ENCODE measurements at regions not wholly inside any gene's neighbourhood (a gene's known extent, or its start where the extent isn't known, plus 50 kb on each side); places are given as distances from the start of the nearest gene placed in this dataset.

DNA sequence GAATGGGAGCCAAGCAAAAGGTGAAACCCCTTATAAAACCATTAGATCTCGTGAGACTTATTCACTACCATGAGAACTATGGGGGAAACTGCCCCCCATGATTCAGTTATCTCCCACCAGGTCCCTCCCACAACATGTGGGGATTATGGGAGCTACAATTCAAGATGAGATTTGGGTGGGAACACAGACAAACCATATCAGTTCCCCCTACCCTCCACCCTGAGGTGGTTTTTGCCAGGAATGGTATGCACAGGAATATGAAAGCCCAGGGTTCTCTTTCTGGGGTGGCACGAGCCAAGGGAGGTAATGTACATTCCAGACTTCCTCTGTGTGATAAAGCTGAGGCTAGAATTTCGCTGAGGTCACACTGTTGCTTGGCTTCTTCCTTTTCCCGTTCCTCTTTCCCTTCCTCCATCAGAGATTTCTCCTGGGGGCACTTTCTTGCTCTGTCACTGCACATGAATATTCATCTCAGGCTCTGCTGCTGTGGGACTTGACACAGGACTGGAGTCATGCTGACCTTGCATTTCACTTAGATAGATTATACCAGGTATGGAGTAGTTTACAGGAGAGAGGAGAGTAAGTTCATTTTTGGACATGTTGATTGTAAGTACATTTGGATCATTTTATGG is 347.0 kb upstream of the MTPN start:
- no peak for DNase-seq (ENCODE audit: extremely low read depth, low read depth)
- TF ChIP-seq, protein P1, sequence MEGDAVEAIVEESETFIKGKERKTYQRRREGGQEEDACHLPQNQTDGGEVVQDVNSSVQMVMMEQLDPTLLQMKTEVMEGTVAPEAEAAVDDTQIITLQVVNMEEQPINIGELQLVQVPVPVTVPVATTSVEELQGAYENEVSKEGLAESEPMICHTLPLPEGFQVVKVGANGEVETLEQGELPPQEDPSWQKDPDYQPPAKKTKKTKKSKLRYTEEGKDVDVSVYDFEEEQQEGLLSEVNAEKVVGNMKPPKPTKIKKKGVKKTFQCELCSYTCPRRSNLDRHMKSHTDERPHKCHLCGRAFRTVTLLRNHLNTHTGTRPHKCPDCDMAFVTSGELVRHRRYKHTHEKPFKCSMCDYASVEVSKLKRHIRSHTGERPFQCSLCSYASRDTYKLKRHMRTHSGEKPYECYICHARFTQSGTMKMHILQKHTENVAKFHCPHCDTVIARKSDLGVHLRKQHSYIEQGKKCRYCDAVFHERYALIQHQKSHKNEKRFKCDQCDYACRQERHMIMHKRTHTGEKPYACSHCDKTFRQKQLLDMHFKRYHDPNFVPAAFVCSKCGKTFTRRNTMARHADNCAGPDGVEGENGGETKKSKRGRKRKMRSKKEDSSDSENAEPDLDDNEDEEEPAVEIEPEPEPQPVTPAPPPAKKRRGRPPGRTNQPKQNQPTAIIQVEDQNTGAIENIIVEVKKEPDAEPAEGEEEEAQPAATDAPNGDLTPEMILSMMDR (IDR thresholded peaks at IDR 0.05; ENCODE audit: low read depth, low read length): no peak

DNA sequence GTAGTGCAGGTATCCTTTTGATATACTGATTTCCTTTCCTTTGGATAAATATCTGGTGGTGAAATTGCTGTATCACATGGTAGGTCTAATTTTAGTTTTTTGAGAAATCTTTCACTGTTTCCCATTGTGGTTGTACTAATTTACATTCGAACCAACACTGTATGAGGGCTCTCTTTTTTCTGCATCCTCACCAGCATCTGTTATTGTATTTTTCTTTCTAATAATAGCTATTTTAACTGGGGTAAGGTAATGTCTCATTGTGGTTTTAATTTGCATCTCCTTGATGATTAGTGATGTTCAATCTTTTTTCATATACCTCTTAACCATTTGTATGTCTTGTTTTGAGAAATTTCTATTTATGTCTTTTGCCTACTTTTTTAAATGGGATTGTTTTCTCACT is 335.4 kb upstream of the MTPN start:
- TF ChIP-seq, protein P1 (IDR thresholded peaks at IDR 0.05; ENCODE audit: low read depth, low read length): no peak
- DNase-seq (ENCODE audit: extremely low read depth, low read depth): no peak

DNA sequence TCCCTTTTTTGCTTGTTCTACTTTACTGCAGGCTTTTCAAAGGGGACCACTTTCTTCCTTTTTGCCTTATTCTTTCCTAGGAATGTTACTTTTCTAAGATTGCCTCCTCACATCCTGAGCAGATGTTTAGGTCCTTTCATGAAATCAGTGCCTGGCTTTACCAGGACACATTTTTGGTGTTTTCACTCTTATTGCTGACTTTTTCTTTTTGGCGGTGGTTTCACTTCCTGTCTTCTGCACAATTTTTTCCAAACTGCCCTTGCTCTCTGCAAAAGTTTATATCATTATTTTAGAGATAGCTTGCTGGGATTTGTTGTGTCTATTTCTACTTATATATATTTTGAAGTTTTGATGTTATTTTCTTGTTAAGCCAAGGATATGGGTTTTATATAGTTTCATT is 332.2 kb upstream of the MTPN start:
- TF ChIP-seq, protein P1 (IDR thresholded peaks at IDR 0.05; ENCODE audit: low read depth, low read length): no peak
- no peak for DNase-seq (ENCODE audit: extremely low read depth, low read depth)

DNA sequence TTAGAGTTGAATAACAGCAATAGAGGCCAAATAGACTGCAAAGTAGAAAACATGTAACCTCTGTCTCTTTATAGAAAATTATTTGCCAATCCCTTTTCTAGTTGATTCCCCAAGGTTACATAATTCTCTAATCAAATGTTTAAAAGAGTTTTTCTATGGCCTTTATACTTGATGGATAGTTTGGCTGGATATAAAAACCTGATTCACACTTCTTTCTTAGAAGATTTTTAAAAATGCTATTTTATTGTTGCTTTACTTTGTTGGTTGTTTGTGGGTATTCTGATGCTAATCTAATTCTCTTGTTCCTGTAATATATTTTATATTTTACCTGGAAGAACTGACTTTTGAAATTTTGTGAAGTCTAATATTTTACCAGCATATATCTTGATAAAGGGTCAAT is 331.1 kb upstream of the MTPN start:
- DNase-seq (ENCODE audit: extremely low read depth, low read depth): no peak
- TF ChIP-seq, protein P1 (IDR thresholded peaks at IDR 0.05; ENCODE audit: low read depth, low read length): no peak

DNA sequence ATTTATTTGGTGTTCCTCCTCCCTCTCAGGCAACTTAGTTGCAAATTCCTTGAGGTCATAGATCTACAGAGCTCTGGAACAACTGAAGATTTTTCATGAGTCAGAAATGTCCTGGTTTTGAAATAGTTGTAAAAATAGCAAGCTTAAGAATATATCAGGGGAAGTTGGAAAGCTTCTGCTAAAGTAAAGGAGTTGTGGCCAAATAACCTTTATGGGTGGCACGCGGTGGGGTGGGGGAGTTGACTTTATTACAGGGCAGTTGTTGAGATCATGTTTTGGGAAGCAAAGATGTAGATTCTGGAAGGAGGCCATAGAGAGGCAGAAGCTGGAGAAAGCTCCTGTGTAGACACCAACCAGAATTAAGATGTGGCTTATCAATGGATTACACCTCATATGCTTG is 326.0 kb upstream of the MTPN start:
- TF ChIP-seq, protein P1 (IDR thresholded peaks at IDR 0.05; ENCODE audit: low read depth, low read length): no peak
- DNase-seq (ENCODE audit: extremely low read depth, low read depth): no peak

DNA sequence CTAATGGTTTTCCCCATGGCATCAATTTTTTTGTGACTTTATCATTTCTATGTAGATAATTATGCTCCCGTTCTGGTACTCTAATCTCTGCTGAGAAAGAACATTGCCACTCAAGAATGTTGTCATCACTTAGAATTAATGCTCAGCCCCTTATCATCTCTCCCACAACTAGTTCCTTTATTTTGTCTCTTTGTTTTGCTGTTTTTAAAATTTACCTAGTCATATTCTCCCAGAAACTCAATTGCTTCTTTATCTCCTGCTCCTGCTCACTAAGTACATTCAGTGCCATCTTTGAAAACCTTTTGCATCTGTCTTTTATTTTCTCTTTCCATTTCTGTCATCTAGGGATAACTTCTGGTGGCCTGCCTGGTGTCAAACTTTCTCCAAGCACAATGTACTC is 324.9 kb upstream of the MTPN start:
- TF ChIP-seq, protein P1 (IDR thresholded peaks at IDR 0.05; ENCODE audit: low read depth, low read length): no peak
- DNase-seq (ENCODE audit: extremely low read depth, low read depth): no peak

DNA sequence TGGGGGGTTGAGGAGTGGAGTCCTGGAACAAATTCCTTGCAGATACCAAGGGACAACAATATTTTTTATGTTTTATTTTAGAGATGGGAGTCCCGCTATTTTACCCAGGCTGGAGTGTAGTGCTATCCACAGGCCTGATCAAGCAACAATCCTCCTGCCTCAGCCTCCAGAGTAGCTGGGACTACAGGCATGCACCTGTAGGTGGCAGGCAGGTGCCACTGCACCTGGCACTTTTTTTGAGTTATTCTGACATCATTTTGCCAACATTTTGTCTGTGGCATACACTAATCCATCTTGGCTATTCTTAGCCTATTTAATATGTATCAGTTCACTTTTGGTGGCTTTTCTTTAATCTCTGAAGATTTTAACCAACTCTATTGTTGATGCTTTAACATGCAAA is 317.8 kb upstream of the MTPN start:
- no peak for DNase-seq (ENCODE audit: extremely low read depth, low read depth)
- TF ChIP-seq, protein P1 (IDR thresholded peaks at IDR 0.05; ENCODE audit: low read depth, low read length): no peak
